SKM-1 treated with dmso at 0.1 percent for 144 hours (cell line): ENCODE measurements at regions not wholly inside any gene's neighbourhood (a gene's known extent, or its start where the extent isn't known, plus 50 kb on each side); places are given as distances from the start of the nearest gene placed in this dataset.

Experiments
- DNase-seq: peaks from one replicate; lab custom pipeline; 2025; ENCODE audit not compliant: unreplicated experiment; lab: John Stamatoyannopoulos, UW

DNA sequence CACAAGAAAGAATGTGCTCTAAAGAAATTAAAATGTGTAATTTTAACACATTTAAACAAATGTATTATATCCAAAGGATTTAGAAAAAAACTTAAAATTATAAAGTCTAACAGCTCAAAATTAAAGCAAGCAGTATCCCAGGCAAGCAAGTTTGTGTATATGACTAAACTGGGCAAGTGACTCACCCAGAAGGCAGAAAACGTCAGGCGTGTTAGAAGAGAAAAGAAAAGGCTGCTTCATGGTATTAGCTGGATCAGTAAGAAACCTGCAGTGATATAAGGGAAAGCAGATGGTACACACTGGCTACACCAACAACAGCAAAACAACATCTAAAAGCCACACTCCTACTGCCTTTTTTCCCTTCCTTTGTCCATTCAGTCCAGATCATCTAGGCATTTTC lies 250.6 kb upstream of the NDST3 start:
- no peak for DNase-seq

DNA sequence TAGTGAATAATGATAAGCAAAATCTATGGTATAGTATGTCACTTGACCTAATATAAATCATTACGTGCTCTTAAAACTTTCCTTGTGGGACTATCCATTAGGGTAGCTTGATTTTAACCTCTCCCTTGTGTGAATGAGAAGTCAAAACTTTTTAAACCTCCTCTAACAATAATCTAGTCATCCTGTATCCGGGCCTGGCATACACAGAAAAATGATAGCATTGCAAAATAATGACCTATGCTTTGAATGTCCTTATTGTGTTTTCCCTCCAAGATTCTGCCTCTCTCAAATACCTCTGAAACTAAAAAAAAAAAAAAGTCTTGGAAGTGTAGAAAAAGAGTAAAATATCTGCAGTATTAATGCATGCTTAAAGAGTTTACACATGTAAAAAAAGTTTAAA lies 250.0 kb upstream of the NDST3 start:
- DNase-seq: no peak

DNA sequence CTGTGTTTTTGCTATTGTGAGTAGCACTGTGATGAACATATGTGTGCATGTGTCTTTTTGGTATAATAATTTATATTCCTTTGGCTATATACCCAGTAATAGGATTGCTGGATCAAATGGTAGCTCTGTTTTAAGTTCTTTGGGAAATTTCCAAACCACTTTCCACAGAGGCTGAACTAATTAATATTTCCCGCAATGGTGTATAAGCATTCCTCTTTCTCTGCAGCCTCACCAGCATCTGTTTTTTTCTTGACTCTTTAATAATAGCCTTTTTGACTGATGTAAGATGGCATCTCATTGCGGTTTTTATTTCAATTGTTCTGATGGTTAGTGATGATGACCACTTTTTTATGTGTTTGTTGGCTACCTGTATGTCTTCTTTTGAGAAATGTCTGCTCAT lies 247.7 kb upstream of the NDST3 start:
- no peak for DNase-seq

GRCh38 chr4:117793845-117794480 lies 240.3 kb upstream of the NDST3 start:
- no peak for DNase-seq

DNA sequence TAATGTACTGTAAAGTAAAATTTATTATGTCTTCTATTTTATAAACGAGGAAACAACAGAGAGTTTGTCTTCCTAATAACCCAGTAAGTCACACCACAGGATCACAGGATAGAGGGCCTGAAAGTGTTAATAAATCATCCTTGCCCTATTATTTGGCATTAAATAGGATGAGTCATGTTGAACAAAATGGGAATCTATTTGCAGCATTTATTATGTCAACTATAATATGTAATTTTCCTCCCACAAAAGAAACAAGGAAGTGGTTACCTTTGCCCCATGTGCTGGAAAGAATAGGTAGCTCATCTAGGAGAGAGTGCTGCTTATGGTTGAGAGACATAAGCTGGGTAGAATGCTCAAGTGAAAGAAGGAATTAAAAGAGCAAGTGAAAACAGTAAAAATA lies 237.6 kb upstream of the NDST3 start:
- no peak for DNase-seq

DNA sequence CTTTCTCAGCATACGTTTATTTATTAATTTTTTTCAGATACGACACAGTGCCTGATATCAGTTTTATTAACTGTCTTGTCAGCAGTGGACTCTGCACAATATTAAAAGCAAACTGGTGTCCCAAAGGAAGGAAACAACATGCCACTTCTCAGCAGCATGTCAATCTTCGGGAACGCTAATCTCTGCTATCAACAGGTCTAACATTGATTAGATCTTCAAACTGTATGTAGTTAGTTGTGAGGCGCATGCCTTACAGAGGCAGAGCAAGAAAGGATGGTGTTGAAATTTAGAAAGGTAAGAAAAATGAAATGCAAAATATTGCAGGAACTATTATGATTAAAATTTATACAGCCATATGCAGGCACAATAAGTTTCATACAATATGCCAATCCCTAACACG lies 233.7 kb upstream of the NDST3 start:
- DNase-seq: no peak

GRCh38 chr4:117801756-117802155 lies 232.5 kb upstream of the NDST3 start:
- no peak for DNase-seq

GRCh38 chr4:117811731-117812130 lies 222.6 kb upstream of the NDST3 start:
- DNase-seq: no peak

DNA sequence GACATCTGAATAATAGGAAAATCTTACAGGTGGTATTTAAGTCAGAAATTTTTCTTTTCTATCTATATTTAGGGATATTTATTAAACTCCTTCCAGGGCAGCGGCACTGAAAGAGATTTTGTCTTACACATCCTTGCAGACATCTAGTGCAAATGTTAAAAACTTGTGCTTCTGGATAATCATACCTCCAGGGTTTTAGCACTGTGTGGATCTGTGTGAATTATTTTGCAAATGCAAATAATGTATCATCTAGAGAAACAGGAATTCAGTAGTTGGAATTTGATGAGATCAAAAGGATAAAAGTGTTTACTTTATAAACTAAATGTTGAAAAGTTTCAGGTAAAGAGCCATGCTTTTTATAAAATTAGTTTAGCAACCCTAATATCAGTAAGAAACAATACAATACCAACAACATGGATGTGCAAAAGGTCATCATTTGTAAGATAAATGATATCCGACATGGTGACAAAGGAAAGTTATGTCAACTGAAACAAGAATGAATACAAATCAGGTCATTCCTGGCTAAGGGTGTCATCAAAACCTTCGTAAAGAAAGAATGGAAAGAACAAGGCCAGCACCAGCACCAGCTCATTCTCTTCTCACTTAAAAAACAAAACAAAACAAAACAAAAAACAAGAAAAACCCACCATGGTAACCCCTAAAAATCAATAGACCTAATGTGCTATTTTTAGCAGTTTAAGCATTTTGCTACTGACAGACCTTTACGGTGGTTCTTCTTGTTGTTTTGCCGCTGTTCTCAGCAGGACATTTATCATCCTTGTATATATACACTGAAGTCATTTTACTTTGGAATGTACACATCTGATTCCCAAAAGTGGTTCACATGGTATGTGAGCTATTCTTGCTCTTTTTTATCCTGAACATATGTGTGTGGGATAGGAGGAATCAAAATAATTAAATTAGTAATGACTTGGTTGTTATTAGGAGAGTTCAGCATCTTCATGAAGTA lies 219.7 kb upstream of the NDST3 start:
- DNase-seq: no peak

GRCh38 chr4:117817301-117817700 lies 217.0 kb upstream of the NDST3 start:
- DNase-seq: no peak

DNA sequence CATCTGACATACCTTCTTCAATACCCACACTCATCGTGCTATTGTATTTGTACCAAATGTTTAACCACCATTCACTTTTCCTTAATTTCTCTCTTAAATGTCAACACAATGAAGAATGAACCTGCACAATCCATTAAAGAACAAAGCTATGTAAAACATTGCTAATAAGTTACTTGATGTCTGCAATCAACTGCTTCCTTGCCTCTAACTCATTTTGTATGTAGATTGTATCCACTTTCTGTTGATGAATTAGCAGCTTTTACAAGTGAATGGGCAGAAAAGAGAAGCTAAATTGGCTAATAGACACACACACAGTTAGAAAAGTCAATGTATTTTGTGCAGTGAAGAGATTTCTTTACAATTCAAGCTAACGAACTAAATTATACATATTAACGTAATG lies 212.5 kb upstream of the NDST3 start:
- no peak for DNase-seq

GRCh38 chr4:117823388-117823787 lies 210.9 kb upstream of the NDST3 start:
- DNase-seq: no peak

DNA sequence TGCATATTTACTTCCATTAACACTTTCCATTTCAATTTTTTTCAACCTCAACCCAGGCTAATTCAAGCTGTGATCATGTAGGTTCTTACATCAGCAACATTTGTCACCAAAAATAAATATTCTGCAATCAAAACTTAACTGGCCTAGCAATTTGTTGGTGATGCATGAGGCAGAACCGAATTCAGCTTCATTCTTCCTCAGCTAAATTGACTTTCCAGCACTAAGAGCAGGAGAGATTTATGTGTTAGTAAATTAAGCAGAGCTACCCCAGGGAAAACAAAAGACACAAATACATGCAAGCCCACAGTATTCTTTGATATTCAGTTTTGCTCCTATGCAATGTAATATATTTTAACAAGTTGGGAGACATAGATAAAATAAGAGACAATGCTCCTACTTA lies 208.7 kb upstream of the NDST3 start:
- DNase-seq: no peak

DNA sequence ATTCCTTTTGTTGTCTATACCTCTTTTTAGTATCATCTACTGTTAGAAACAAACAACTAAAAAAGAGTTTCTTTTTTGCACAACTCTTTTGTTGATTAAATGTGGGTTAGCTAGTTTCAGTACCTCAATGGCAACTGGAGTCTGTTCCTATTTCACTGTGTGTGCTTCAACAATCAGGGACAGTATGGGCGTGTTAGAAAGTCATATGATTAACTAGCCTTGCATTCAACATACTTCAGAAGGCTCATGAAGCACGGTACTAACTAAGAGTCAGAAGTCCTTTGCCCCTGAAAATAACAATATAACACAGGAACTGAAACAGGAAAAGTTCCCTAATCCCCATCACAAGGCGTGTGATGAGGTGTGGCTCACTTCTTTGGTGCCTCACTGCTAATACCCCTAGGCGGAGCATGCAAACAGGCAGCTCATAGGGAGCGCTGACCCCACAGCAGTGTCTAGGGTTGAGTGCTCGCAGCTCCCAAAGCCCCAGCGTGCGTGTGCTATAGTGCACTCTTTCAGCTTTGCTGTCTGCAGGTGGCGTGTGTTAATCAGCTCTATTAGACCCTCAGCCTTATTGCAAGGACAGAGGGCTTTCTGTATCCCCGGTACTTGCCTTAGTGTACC lies 203.1 kb upstream of the NDST3 start:
- DNase-seq: no peak

DNA sequence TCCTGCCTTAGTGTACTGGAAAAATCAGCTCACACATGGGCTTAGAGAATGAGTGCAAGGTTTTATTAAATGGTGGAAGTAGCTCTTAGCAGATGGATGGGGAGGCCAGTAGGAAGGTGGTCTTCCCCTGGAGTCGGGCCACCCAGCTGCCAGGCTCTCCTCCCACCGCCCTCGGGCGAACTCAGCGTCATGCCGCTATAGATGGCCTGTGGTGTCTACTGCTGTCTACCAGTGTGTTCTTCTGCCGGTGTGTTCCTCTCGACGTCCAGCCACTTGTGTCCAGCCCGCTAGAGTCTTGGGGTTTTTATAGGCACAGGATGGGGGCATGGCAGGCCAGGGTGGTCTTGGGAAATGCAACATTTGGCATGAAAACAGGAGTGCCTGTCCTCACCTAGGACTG lies 198.7 kb upstream of the NDST3 start:
- DNase-seq: no peak

GRCh38 chr4:117844594-117844993 lies 189.7 kb upstream of the NDST3 start:
- no peak for DNase-seq

DNA sequence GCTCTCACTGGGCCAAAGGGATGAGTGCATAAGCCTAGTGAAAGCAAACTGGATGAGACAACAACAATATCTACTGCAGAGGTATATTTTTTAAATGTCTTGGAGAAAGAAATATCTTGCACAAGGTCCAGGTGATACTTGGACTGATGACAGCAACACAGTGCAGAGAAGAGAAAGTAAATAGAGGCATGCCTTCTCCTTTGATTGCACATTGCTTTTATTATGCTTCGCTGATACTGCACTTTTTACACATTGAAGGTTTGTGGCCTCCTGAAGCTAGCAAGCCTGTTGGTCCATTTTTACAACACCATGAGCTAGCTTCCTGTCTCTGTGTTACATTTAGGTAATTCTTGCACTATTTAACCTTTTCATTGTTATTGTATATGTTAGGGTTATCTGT lies 189.0 kb upstream of the NDST3 start:
- no peak for DNase-seq

- DNase-seq: no peak
These were observed 186.4 kb upstream of the NDST3 start for GRCh38 chr4:117847849-117848248.

- no peak for DNase-seq
These were observed 166.1 kb upstream of the NDST3 start for GRCh38 chr4:117868201-117868600.

- no peak for DNase-seq
These were observed 160.5 kb upstream of the NDST3 start for GRCh38 chr4:117873779-117874178.

DNA sequence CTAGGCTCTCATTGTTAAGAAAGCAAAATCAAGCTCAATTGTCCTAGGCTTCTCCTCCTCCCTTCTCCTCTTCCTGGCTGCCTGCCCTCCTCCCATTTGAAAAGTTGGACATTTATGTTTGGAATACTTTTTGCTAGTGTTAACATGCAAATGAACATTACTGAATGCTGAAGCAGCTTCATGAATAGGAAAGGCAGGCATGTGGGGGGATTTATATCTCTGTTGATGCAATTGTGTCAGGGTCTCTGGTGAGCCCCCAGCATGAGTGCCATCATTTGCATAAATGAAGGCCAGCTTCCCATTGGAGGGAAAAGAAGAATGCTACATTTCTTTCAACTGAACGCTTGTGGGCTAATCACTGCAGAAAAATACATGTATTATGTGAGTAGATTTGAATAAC lies 160.1 kb upstream of the NDST3 start:
- no peak for DNase-seq

DNA sequence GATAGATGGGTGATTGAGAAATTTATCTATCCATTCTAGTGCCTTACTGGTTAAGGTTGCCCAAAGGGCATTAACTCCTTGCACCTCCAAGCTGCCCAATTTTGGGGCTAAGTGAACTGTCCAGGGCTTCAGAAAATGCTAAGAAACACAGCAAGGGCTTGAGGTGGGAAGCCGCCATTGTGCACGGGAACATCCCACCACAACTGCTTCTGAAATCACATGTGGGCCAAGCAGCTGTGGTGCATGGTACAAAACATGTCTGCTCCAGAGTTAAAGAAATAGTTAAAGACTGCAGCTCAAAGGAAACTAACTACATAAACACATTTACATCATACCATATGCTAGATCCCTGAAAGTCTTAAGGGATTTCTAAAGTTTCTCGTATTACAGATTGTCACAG lies 144.3 kb upstream of the NDST3 start:
- DNase-seq: no peak
